Bronchial epithelial cell (primary cell): ENCODE measurements at regions not wholly inside any gene's neighbourhood (a gene's known extent, or its start where the extent isn't known, plus 50 kb on each side); places are given as distances from the start of the nearest gene placed in this dataset.

Experiments used
- DNase-seq: peaks from one replicate; pipeline ENCODE4 v3.0.0-alpha.2; 2010; ENCODE audit warnings: low read depth
- FAIRE-seq: peaks from 2 replicates; lab custom pipeline; 2011; peaks lifted over from hg19 to GRCh38; lab: Jason Lieb, UNC
- H3K27me3 ChIP-seq: 2 replicates; pipeline ENCODE4 v1.5.1; 2011; ENCODE audit warnings: low read length; ENCODE audit not compliant: control insufficient read depth, insufficient read depth
- H3K36me3 ChIP-seq: 2 replicates; pipeline ENCODE4 v1.5.1; 2011; ENCODE audit warnings: low read length; ENCODE audit not compliant: control insufficient read depth, insufficient read depth
- H3K4me3 ChIP-seq: 2 replicates; pipeline ENCODE4 v1.5.1; 2011; ENCODE audit warnings: mild to moderate bottlenecking, low read depth, low read length, control low read depth
- CTCF ChIP-seq: IDR thresholded peaks from 2 replicates; pipeline ENCODE4 v1.5.1; 2011; ENCODE audit warnings: mild to moderate bottlenecking, moderate library complexity, low read length, control low read depth, inconsistent platforms; ENCODE audit not compliant: insufficient read depth, severe bottlenecking

GRCh38 chr13:88246239-88246638 lies 575.1 kb downstream of the SLITRK5 start:
- DNase-seq (peak; percentile 37), FAIRE-seq (no peak)
- H3K27me3 ChIP-seq = no peaks in the 10 kb centered on the region
- H3K36me3 ChIP-seq = no peaks in the 10 kb centered on the region
- no peak overlapping the region for H3K4me3 ChIP-seq
- no peak for TF ChIP-seq CTCF

GRCh38 chr13:88248393-88248792 lies 577.2 kb downstream of the SLITRK5 start:
- no peak for DNase-seq
- H3K27me3 ChIP-seq = no peaks in the 10 kb centered on the region
- H3K4me3 ChIP-seq = no peak overlapping the region

GRCh38 chr13:88257706-88258105 lies 586.5 kb downstream of the SLITRK5 start:
- FAIRE-seq = no peak
- H3K4me3 ChIP-seq = no peak overlapping the region
- no peak for DNase-seq
- no peaks in the 10 kb centered on the region for H3K36me3 ChIP-seq
- no peaks in the 10 kb centered on the region for H3K27me3 ChIP-seq
- TF ChIP-seq CTCF = no peak

More at GRCh38 chr13:88248393-88248792, 577.2 kb downstream of the SLITRK5 start:
- TF ChIP-seq CTCF = no peak
- FAIRE-seq = no peak
- H3K36me3 ChIP-seq = no peaks in the 10 kb centered on the region

- Histone ChIP-seq H3K4me3 (no peak overlapping the region), H3K36me3 (no peaks in the 10 kb centered on the region), H3K27me3 (no peaks in the 10 kb centered on the region)
- FAIRE-seq = no peak
- no peak for DNase-seq
- TF ChIP-seq CTCF = no peak
Observed at GRCh38 chr13:88263808-88264207, 592.6 kb downstream of the SLITRK5 start.

GRCh38 chr13:88281841-88282240 lies 610.7 kb downstream of the SLITRK5 start:
- TF ChIP-seq CTCF = no peak
- H3K4me3 ChIP-seq = no peak overlapping the region
- H3K27me3 ChIP-seq = no peaks in the 10 kb centered on the region
- FAIRE-seq = no peak
- H3K36me3 ChIP-seq = no peaks in the 10 kb centered on the region
- DNase-seq = no peak

- no peak for FAIRE-seq
- no peak for TF ChIP-seq CTCF
- DNase-seq = no peak
- H3K36me3 ChIP-seq = no peaks in the 10 kb centered on the region
- no peaks in the 10 kb centered on the region for H3K27me3 ChIP-seq
- no peak overlapping the region for H3K4me3 ChIP-seq
Observed at GRCh38 chr13:88285329-88285728, 614.2 kb downstream of the SLITRK5 start.
